ENCODE measurements at regions not wholly inside any gene's neighbourhood (a gene's known extent, or its start where the extent isn't known, plus 50 kb on each side); places are given as distances from the start of the nearest gene placed in this dataset.
"Not testable (repeated sequence)": the region's sequence is repeated elsewhere in the genome, so short reads cannot be mapped to it uniquely, and the experiment has no call there.

DNA sequence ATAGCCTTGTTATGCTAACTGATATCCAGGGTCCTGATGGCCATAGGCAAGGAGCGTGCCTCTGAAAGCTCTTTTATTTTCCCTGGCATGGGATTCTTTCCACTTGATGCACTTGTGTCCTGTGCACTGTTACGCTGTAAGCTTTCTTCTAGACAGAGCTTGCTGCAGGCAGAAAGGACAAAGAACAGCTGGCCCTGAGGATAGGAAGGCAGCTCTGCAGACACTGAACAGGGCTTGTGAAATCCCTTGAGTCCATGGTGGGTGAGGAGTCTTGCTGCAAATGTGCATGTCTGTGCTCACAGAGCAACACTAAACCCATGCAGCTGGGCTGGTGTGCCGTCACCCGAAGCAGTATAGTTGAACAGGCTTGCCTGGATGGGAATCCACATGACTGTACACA is 126.6 kb downstream of the AKAP11 start:
- no peak for DNase-seq (ENCODE audit: low spot score)

GRCh38 chr13:42400188-42400833 is 128.4 kb downstream of the AKAP11 start:
- DNase-seq (ENCODE audit: low spot score): no peak

DNA sequence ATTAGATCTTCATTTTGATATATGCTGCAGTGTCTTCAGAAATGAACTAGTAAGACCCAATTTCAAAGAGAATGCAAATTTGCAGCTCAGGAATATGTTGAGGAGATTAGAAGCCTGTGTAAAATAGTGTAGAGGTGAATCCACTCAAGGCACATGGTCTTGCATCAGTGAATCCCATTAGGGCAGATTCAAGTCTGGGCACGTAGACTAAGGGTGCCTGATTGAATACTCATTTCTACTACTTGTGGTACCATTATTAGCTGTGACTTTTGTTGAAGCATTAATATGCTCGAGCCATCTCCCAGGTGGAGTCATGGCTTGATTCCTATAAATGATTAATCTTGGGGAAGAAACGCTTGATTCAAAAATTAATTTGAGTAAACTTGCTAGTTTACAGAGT is 129.4 kb downstream of the AKAP11 start:
- no peak for DNase-seq (ENCODE audit: low spot score)

DNA sequence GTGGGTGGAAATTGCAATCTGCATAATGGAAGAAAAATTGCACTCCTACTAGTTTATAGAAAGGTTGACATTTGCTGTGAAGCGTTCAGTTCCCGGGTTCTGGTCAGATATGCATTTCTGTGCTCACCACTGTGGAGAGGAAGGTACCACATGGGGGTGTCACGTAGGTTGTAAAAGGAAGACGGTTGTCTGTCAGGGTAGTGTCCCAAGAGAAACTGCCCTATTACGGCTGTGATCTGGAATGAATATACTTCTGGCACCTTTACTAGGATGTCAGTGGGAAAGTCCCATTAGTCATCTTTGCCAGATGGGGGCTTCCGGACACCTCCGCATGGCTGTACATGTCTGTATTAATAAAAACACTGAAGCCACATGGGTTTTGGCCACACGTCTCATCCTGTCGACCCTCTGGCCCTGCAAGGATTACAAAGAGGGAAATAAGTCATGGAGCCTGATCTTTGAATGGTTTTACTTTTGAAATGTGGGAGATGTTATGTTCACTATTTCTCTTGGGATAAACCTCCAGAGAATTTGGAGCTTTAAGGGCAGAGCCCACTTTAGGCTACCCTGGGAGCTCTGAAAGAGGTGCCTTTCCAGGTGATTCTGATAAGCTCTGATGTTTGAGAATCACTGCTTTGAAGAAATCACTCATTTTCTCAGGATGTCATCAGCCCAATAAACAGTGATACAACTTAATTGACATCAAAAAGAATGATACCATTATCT is 133.9 kb downstream of the AKAP11 start:
- no peak for DNase-seq (ENCODE audit: low spot score)

DNA sequence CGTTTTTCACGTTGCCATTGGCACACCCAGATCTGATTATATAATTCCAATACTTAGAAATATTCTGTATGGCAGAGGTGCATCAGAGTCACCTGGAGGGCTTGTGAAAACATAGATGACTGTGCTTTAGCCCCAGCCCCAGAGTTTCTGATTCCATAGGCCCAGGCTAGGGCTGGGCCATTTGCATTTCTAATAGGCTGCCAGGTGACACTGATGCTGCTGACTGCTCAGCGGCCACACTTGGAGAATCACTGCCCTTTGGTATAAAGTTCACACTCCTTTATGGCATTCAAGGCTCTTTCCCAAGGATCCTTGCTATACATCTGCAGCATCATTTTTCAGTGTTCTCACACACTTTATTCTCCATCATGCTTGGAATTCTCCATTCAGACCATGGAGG is 137.1 kb downstream of the AKAP11 start:
- DNase-seq (ENCODE audit: low spot score): no peak

DNA sequence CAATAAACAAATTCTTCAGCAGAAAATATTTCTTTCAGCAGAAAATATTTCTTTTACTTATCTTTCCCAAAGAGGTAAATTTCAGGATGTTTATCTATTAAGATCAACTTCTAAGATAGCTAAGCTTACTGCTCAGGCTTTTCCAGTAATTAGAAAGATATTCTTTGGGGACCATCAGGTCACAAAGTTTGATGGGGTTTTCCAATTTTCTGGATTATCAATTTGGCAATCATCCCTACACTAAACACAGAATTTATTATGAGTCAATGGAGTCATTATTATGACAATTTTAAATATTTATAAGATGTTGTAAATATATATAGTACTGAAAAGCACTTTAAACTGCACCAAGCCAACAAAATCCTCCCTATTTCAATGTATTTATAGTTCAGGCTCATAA is 137.6 kb downstream of the AKAP11 start:
- no peak for DNase-seq (ENCODE audit: low spot score)

GRCh38 chr13:42412812-42413483 is 141.0 kb downstream of the AKAP11 start:
- no peak for DNase-seq (ENCODE audit: low spot score)

DNA sequence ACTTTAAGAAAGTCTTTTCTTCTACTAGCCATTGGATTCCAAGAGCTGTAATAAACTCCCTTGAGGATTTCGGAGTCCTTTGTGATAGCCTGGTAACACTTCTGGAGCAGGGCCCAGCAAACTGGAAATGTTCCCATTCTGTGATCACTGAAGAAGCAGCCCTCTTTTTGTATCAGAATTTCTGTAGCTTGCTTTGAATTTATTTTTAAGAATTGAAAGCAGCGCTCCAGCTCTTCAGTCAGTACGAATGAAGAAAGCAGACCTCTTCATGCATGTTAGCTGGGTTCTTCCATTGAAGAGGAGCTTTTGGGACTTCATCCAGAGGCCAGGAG is 141.5 kb downstream of the AKAP11 start:
- DNase-seq (ENCODE audit: low spot score): no peak

- no peak for DNase-seq (ENCODE audit: low spot score)
These were observed 145.7 kb downstream of the AKAP11 start for GRCh38 chr13:42417626-42418025.

GRCh38 chr13:42418184-42418583 is 146.2 kb downstream of the AKAP11 start:
- no peak for DNase-seq (ENCODE audit: low spot score)

- no peak for DNase-seq (ENCODE audit: low spot score)
These were observed 148.4 kb downstream of the AKAP11 start for GRCh38 chr13:42420304-42420703.

GRCh38 chr13:42422681-42423080 is 150.7 kb downstream of the AKAP11 start:
- DNase-seq (ENCODE audit: low spot score): no peak

DNA sequence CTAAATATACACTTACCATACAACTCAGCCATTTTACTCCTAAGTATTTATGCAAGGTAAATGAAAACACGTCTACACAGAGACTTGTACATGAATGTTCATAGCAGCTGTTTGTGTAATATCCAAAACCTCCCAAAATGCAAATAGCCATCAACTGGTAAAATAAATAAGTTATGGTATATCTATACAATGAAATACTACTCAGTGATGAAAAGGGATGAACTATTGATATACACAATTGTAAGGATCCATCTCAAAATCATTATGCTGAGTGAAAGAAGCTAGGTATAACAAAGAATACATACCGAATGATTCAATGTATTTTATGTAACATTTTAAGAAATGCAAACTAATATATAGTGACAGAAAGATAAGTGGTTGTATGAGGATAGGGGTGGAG is 149.8 kb upstream of the TNFSF11 start:
- no peak for DNase-seq (ENCODE audit: low spot score)

GRCh38 chr13:42445354-42445753 is 128.6 kb upstream of the TNFSF11 start:
- no peak for DNase-seq (ENCODE audit: low spot score)

DNA sequence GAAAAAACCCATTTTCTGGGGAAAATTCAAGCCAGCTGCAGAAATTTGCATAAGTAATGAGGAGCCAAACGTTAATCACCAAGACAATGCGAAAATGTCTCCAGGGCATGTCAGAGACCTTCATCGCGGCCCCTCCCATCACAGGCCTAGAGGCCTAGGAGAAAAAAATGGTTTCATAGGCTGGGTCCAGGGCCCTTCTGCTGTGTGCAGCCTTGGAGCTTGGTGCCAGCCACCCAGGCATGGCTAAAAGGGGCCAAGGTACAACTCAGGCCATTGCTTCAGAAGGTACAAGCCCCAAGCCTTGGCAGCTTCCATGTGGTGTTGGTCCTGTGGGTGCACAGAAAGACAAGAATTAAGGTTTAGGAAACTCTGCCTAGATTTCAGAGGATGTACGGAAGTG is 127.4 kb upstream of the TNFSF11 start:
- not testable (repeated sequence) for DNase-seq (ENCODE audit: low spot score)

GRCh38 chr13:42453091-42453645 is 120.8 kb upstream of the TNFSF11 start:
- DNase-seq (ENCODE audit: low spot score): no peak

- DNase-seq (ENCODE audit: low spot score): no peak
These were observed 119.2 kb upstream of the TNFSF11 start for GRCh38 chr13:42454749-42455148.

DNA sequence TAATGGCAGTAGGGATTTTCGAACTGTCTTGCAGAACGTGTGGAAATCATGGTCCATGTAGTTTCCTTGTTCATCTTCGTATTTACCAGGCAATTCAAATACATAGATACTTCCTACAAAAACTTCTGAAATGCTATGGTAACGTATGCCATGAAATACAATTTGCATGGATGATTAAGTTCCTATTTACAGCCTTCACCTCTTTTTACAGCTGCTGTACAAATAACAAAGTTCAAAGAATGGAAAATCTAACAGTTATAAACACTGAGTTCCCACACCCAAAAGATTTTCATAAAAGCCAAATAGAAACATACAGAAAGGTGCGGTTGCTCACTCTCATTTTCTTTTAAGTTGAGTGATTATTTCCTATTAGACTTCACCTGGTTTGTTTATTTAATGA is 115.8 kb upstream of the TNFSF11 start:
- no peak for DNase-seq (ENCODE audit: low spot score)

DNA sequence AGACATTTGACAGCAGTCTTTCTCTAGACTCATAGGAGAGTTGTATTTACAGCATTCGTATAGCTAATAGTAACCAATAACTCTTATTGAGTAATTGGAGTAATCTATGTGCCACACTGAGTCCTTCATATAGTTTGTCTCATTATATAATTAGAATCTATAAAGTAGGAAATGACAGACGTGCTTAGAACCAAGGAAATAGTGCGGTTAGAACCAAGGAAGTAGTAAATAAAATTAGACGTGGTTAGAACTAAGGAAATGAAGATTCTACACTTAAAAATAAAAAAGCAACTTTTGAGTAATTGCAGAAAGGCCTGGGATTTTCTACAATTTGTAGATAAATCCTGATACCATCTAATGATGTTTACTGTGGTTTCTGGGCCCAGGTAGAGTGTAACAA is 107.8 kb upstream of the TNFSF11 start:
- no peak for DNase-seq (ENCODE audit: low spot score)

DNA sequence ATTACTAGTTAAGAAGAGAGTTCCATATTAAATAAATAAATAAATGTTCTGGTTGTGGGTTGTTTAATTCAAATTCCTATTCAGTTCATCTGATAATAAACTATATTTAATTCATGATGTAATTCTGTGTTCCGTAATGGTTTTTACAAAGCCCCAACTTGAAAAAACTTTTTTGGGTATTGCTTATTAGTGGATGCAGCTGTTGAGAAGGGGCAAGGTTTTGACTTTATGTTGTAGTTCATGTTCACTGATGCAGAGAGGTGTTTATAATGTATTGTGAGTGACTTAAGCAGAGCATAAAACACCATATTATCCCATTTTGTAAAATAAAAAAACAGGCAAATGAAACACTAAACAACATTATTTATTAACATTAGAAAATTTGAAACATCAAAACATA is 107.3 kb upstream of the TNFSF11 start:
- no peak for DNase-seq (ENCODE audit: low spot score)

DNA sequence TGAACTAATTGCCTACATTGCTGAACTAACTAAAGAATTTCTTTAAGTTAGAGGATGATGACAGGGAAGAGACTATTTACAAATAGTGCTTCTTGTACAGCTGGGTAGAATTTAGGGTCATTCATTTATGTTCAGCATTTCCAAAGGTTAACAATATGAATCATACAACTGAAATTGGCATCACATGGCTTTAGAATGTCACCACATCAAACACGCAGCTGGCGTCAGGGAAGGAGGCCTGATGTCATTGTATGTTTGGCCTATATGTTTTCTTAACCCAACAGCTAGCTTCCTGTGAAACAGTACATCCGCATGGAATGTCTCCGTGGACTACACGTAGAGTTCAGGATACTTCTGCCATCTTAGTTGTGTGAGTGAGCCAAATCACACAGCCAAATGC is 99.0 kb upstream of the TNFSF11 start:
- DNase-seq (ENCODE audit: low spot score): no peak

DNA sequence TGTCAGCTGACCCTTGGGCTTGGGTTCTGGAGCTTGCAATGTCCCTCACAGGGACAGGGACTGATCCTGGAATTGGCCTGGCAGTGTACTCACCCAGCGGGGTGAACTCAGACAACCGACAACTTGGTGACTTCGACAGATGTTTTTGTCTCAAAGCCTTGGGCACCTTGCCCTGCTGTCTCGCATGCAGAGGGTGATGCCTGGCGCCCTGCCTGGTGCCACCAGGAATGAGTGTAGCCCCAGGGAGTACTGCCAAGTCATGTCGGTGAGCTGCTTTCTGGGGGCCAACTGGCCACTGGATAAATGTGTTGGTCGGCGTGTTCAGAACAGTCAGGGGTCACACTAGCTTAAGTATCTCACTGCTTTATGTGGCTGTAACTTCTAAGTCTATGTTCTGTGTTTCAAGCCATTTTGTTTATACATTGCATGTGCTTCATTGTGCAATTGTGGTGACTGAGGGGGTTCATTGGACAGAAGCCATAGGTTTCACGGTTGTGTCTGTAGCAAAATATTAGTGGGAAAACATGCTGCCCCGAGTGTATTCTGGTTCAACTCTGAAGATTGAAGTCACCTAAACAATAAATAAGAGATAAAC is 96.3 kb upstream of the TNFSF11 start:
- DNase-seq (ENCODE audit: low spot score): peak; percentile 74

Measured in H4 (cell line).